HTR-8/SVneo (cell line): ENCODE measurements at regions not wholly inside any gene's neighbourhood (a gene's known extent, or its start where the extent isn't known, plus 50 kb on each side); places are given as distances from the start of the nearest gene placed in this dataset.

ENCODE experiments used
- DNase-seq: peaks from one replicate; pipeline ENCODE4 v3.0.0; 2011; ENCODE audit warnings: low spot score, mixed read lengths; ENCODE audit not compliant: insufficient read length
- FAIRE-seq: peaks from 2 replicates; lab custom pipeline; 2011; peaks lifted over from hg19 to GRCh38; lab: Jason Lieb, UNC

- FAIRE-seq (no peak), DNase-seq (no peak)
Measured at GRCh38 chr9:16319646-16320045, 550.8 kb downstream of the BNC2 start.

- no peak for FAIRE-seq
- DNase-seq = no peak
Measured at GRCh38 chr9:16320338-16320902, 550.0 kb downstream of the BNC2 start.

- no peak for FAIRE-seq
- DNase-seq = peak; percentile 26
Measured at GRCh38 chr9:16321461-16322119, 548.9 kb downstream of the BNC2 start.

GRCh38 chr9:16322849-16323248, 547.6 kb downstream of the BNC2 start:
- DNase-seq (no peak), FAIRE-seq (no peak)

GRCh38 chr9:16325966-16326365, 544.5 kb downstream of the BNC2 start:
- FAIRE-seq = no peak
- no peak for DNase-seq

GRCh38 chr9:16328349-16328748, 542.1 kb downstream of the BNC2 start:
- no peak for DNase-seq
- no peak for FAIRE-seq

GRCh38 chr9:16329671-16330113, 540.8 kb downstream of the BNC2 start:
- FAIRE-seq (no peak), DNase-seq (no peak)

- no peak for DNase-seq
- no peak for FAIRE-seq
Measured at GRCh38 chr9:16331031-16331430, 539.4 kb downstream of the BNC2 start.

- no peak for FAIRE-seq
- no peak for DNase-seq
Measured at GRCh38 chr9:16331527-16331926, 538.9 kb downstream of the BNC2 start.

- DNase-seq (no peak), FAIRE-seq (no peak)
Measured at GRCh38 chr9:16333691-16334090, 536.8 kb downstream of the BNC2 start.

- DNase-seq (peak; percentile 89), FAIRE-seq (peak; percentile 49)
Measured at GRCh38 chr9:16335788-16336580, 534.5 kb downstream of the BNC2 start.

GRCh38 chr9:16336833-16337232, 533.6 kb downstream of the BNC2 start:
- FAIRE-seq (no peak), DNase-seq (no peak)

- FAIRE-seq = no peak
Measured at GRCh38 chr9:16337322-16338029, 533.0 kb downstream of the BNC2 start.

GRCh38 chr9:16341177-16341576, 529.3 kb downstream of the BNC2 start:
- no peak for DNase-seq
- FAIRE-seq = no peak

More at GRCh38 chr9:16337322-16338029, 533.0 kb downstream of the BNC2 start:
- DNase-seq = no peak

- no peak for FAIRE-seq
Measured at GRCh38 chr9:16342246-16343020, 528.0 kb downstream of the BNC2 start.

GRCh38 chr9:16343249-16344237, 526.9 kb downstream of the BNC2 start:
- FAIRE-seq (no peak), DNase-seq (no peak)

More at GRCh38 chr9:16342246-16343020, 528.0 kb downstream of the BNC2 start:
- no peak for DNase-seq

- DNase-seq (peak; percentile 61), FAIRE-seq (no peak)
Measured at GRCh38 chr9:16344343-16344742, 526.1 kb downstream of the BNC2 start.

GRCh38 chr9:16345902-16346301, 524.6 kb downstream of the BNC2 start:
- no peak for DNase-seq
- FAIRE-seq = no peak

- no peak for FAIRE-seq
- DNase-seq = no peak
Measured at GRCh38 chr9:16347886-16348285, 522.6 kb downstream of the BNC2 start.
